IMR-90 (cell line): ENCODE measurements at regions not wholly inside any gene's neighbourhood (a gene's known extent, or its start where the extent isn't known, plus 50 kb on each side); places are given as distances from the start of the nearest gene placed in this dataset.

Experiments
- ATAC-seq: fragments of 200-7000 bp; cut with Tn5 transposase; 2 replicates; pipeline ENCODE4 v1.9.1; 2020; ENCODE audit warnings: low read depth, mild to moderate bottlenecking, moderate library complexity
- BruUV-seq: library from RNA; stranded (reverse); fragments of 400-500 nt; replicated peaks from 2 replicates; lab custom pipeline; 2021; lab: Mats Ljungman, UMichigan
- CTCF ChIA-PET: fragments of 300-600 bp; formaldehyde crosslinking; extraction: SDS; loops from one replicate; lab custom pipeline; 2021; ENCODE audit warnings: antibody characterized with exemption; lab: Yijun Ruan, JAX
- POLR2A ChIA-PET: fragments of 300-600 bp; sonication (Branson Sonifier 250); formaldehyde crosslinking; loops from one replicate; lab custom pipeline; 2022; ENCODE audit warnings: antibody characterized with exemption; ENCODE audit not compliant: unreplicated experiment; lab: Charles Lee
- DNase-seq: peaks from one replicate; pipeline ENCODE4 v3.0.0; 2013
- H2AFZ ChIP-seq: replicated peaks from 2 replicates; pipeline ENCODE3; 2013; ENCODE audit warnings: low read length, mild to moderate bottlenecking; ENCODE audit not compliant: poor library complexity
- H2AK5ac ChIP-seq: 2 replicates; pipeline ENCODE4 v1.6.1; 2013; ENCODE audit warnings: low read depth, low read length, inconsistent platforms
- H2AK9ac ChIP-seq: replicated peaks from 2 replicates; pipeline ENCODE3; 2013; ENCODE audit warnings: mild to moderate bottlenecking, low read depth, low read length, moderate library complexity; ENCODE audit not compliant: poor library complexity
- H2BK120ac ChIP-seq: 2 replicates; pipeline ENCODE4 v1.6.1; 2013; ENCODE audit warnings: low read depth, low read length, inconsistent platforms
- H2BK15ac ChIP-seq: 3 replicates; pipeline ENCODE4 v1.6.1; 2013; ENCODE audit warnings: low read depth, low read length, inconsistent platforms
- H2BK20ac ChIP-seq: 2 replicates; pipeline ENCODE4 v1.6.1; 2013; ENCODE audit warnings: low read depth, mild to moderate bottlenecking, inconsistent platforms, low read length, moderate library complexity
- H2BK5ac ChIP-seq: 2 replicates; pipeline ENCODE4 v1.6.1; 2013; ENCODE audit warnings: mild to moderate bottlenecking, low read depth, low read length, inconsistent platforms; ENCODE audit not compliant: poor library complexity, severe bottlenecking
- H3K14ac ChIP-seq: replicated peaks from 2 replicates; pipeline ENCODE4 v1.6.1; 2013; ENCODE audit warnings: low read depth, low read length, inconsistent platforms
- H3K18ac ChIP-seq: 2 replicates; pipeline ENCODE4 v1.6.1; 2013; ENCODE audit warnings: low read depth, low read length, control low read depth
- H3K23ac ChIP-seq: 2 replicates; pipeline ENCODE4 v1.6.1; 2013; ENCODE audit warnings: low read depth, low read length, inconsistent platforms
- H3K27ac ChIP-seq: 2 replicates; pipeline ENCODE4 v1.5.1; 2013; ENCODE audit warnings: mild to moderate bottlenecking, control low read depth, low read length; ENCODE audit not compliant: insufficient read depth
- H3K27me3 ChIP-seq: 2 replicates; pipeline ENCODE4 v1.6.1; 2013; ENCODE audit warnings: low read length; ENCODE audit not compliant: control insufficient read depth, insufficient read depth
- H3K36me3 ChIP-seq: 2 replicates; pipeline ENCODE4 v1.6.1; 2013; ENCODE audit warnings: low read length, mixed read lengths; ENCODE audit not compliant: control insufficient read depth, insufficient read depth
- H3K4ac ChIP-seq: 2 replicates; pipeline ENCODE4 v1.6.1; 2013; ENCODE audit warnings: low read depth, low read length, inconsistent platforms
- H3K4me1 ChIP-seq: 2 replicates; pipeline ENCODE4 v1.6.1; 2013; ENCODE audit warnings: low read length, mixed read lengths; ENCODE audit not compliant: control insufficient read depth, insufficient read depth
- H3K4me2 ChIP-seq: 2 replicates; pipeline ENCODE4 v1.6.1; 2013; ENCODE audit warnings: low read depth, mild to moderate bottlenecking, control low read depth, low read length, moderate library complexity
- H3K4me3 ChIP-seq: 2 replicates; pipeline ENCODE4 v1.5.1; 2013; ENCODE audit warnings: low read depth, mild to moderate bottlenecking, control low read depth, low read length, moderate library complexity; ENCODE audit not compliant: insufficient read depth
- H3K56ac ChIP-seq: 2 replicates; pipeline ENCODE4 v1.6.1; 2013; ENCODE audit warnings: low read length, inconsistent platforms; ENCODE audit not compliant: insufficient read depth; ENCODE audit errors: extremely low read depth
- H3K79me1 ChIP-seq, 2 experiments: 2 replicates each; pipeline ENCODE4 v1.6.1; 2013; ENCODE audit warnings: low read length in 2 of 2, inconsistent platforms in 1 of 2, low read depth in 1 of 2
- H3K9ac ChIP-seq: 2 replicates; pipeline ENCODE4 v1.6.1; 2013; ENCODE audit warnings: low read depth, low read length, control low read depth
- H3K9me1 ChIP-seq: 2 replicates; pipeline ENCODE4 v1.6.1; 2013; ENCODE audit warnings: low read length, inconsistent platforms; ENCODE audit not compliant: insufficient read depth
- H3K9me3 ChIP-seq: 2 replicates; pipeline ENCODE4 v1.6.1; 2013; ENCODE audit warnings: low read length; ENCODE audit not compliant: control insufficient read depth, insufficient read depth
- H4K20me1 ChIP-seq: 2 replicates; pipeline ENCODE4 v1.6.1; 2013; ENCODE audit warnings: low read length, inconsistent platforms; ENCODE audit not compliant: insufficient read depth
- H4K5ac ChIP-seq: 2 replicates; pipeline ENCODE4 v1.6.1; 2013; ENCODE audit warnings: mild to moderate bottlenecking, low read depth, low read length, control low read depth
- H4K8ac ChIP-seq, 2 experiments: 2 replicates each; pipeline ENCODE4 v1.6.1; 2013; ENCODE audit warnings: low read depth in 2 of 2, low read length in 2 of 2, control low read depth in 1 of 2, inconsistent platforms in 1 of 2
- H4K91ac ChIP-seq: 2 replicates; pipeline ENCODE4 v1.6.1; 2013; ENCODE audit warnings: low read depth, low read length, inconsistent platforms; ENCODE audit not compliant: insufficient read depth
- BHLHE40 ChIP-seq: fragments of 150-350 bp; IDR thresholded peaks from 2 replicates; pipeline ENCODE4 v1.6.1; 2016; ENCODE audit warnings: mild to moderate bottlenecking, low read depth, low read length
- CEBPB ChIP-seq: IDR thresholded peaks from 2 replicates; pipeline ENCODE4 v1.6.1; 2012; ENCODE audit warnings: low read depth, low read length, improper control_type of control experiment
- CHD1 ChIP-seq: IDR thresholded peaks from 2 replicates; pipeline ENCODE4 v1.6.1; 2012; ENCODE audit warnings: low read depth, low read length, improper control_type of control experiment
- MXI1 ChIP-seq: IDR thresholded peaks from 2 replicates; pipeline ENCODE4 v1.6.1; 2012; ENCODE audit warnings: low read depth, mild to moderate bottlenecking, low read length, moderate library complexity, borderline replicate concordance
- NFE2L2 ChIP-seq: fragments of 150-350 bp; IDR thresholded peaks from 2 replicates; pipeline ENCODE4 v1.6.1; 2016; ENCODE audit warnings: low read depth, mild to moderate bottlenecking, low read length
- POLR2A ChIP-seq: IDR thresholded peaks from 2 replicates; pipeline ENCODE4 v1.6.1; 2012; ENCODE audit warnings: mild to moderate bottlenecking, low read depth, low read length
- RCOR1 ChIP-seq: IDR thresholded peaks from 2 replicates; pipeline ENCODE4 v1.6.1; 2012; ENCODE audit warnings: mild to moderate bottlenecking, low read length, improper control_type of control experiment; ENCODE audit not compliant: insufficient replicate concordance
- USF2 ChIP-seq: fragments of 150-350 bp; IDR thresholded peaks from 2 replicates; pipeline ENCODE4 v1.6.1; 2017; ENCODE audit warnings: mild to moderate bottlenecking, antibody characterized with exemption, low read length, low read depth
- WGBS, 2 experiments: methylation state at CpG; one replicate each; pipeline versions ENCODE4 v1.1.5 to v1.1.7; 2013; ENCODE audit warnings: missing lambda C conversion rate in 2 of 2; ENCODE audit not compliant: insufficient read length in 1 of 2; ENCODE audit errors: extremely low coverage in 2 of 2; 5-methylcytosine and 5-hydroxymethylcytosine counted together
- dilution Hi-C: fragments of 300-500 bp; cut with HindIII; formaldehyde crosslinking; loops from one replicate; pipeline ENCODE4 v1.14.3; 2018; ENCODE audit warnings: low sequenced_read_pairs; ENCODE audit not compliant: unreplicated experiment
- in situ Hi-C: fragments of 300-500 bp; cut with MboI; formaldehyde crosslinking; loops from 3 replicates; pipeline ENCODE4 v1.14.3; 2019; ENCODE audit warnings: low sequenced_read_pairs, inconsistent platforms, mixed read lengths
- intact Hi-C: fragments of 100-400 bp; cut with micrococcal nuclease; formaldehyde crosslinking; loops from 2 replicates; pipeline ENCODE4 v1.10.0; 2022

DNA sequence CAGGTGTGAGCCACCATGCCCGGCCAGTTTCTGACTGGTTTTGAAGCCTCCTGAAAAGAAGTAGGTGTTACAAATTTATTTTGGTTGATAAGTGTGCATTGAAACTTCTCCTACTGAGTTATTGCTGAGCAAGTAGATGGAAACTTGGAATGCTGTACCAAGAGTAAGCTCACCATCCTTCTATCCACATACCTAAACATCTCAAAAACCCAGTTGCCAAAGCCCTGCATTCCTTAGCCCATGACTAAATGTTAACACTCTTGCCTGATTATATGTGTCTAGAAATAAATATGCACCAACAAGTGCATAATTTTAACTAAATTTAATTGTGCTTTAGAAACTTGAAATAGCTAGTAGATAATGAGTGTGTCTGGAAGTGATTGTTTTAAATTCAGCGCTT is 357.8 kb downstream of the DUSP6 start:
- Histone ChIP-seq H2BK120ac (no peak overlapping the region), H3K14ac (no peak overlapping the region), H3K56ac (no peak overlapping the region), H2AK9ac (no peak overlapping the region), H3K27ac (no peak overlapping the region), H3K18ac (no peak overlapping the region), H2AK5ac (no peak overlapping the region), H4K8ac (no peak overlapping the region), H2BK5ac (no peak overlapping the region), H3K4me3 (no peak overlapping the region), H3K9ac (no peak overlapping the region), H3K9me3 (no peaks in the 10 kb centered on the region), H2BK20ac (no peak overlapping the region), H3K4ac (no peak overlapping the region), H3K4me2 (no peak overlapping the region), H2BK15ac (no peak overlapping the region), H3K9me1 (no peaks in the 10 kb centered on the region), H4K20me1 (no peaks in the 10 kb centered on the region), H3K27me3 (no peaks in the 10 kb centered on the region), H4K91ac (no peak overlapping the region), H2AFZ (no peak overlapping the region), H3K36me3 (no peaks in the 10 kb centered on the region), H3K23ac (no peak overlapping the region), H4K5ac (no peak overlapping the region), H3K79me1 (no peaks in the 10 kb centered on the region), H3K4me1 (no peaks in the 10 kb centered on the region; the same call in 1 of the 2 replicates)
- ATAC-seq = peak; percentile 60
- WGBS, 2 experiments = no CpG with 5 or more reads among the region's 2 CpGs
- BruUV-seq = no TSS peak
- DNase-seq = peak; percentile 18
- intact Hi-C loops = loop anchor here (10.0 kb wide), 1 partner anchor 670 kb away; no protein-coding TSS in a partner anchor
- no peak for TF ChIP-seq BHLHE40
- no peak for TF ChIP-seq MXI1
- no peak for TF ChIP-seq USF2
- no peak for TF ChIP-seq RCOR1
- no peak for TF ChIP-seq CHD1
- no peak for TF ChIP-seq POLR2A
- TF ChIP-seq CEBPB = no peak
- TF ChIP-seq NFE2L2 = no peak
- ChIA-PET CTCF (interaction anchor here (0.9 to 2.3 kb wide), 4 partner anchors 13 to 441 kb away, joined by 3 to 6 read pairs (median 4); no protein-coding TSS in a partner anchor), POLR2A (no interaction called here)
- dilution Hi-C loops = loop anchor here (25.0 kb wide), 1 partner anchor 407 kb away; the partner anchor contains the start of gene KITLG
- in situ Hi-C loops = loop anchor here (5.0 to 25.0 kb wide), 2 partner anchors 407 to 842 kb away; partner anchors contain the start of gene KITLG
